Breast epithelium (tissue), 4 donors: ENCODE measurements at regions not wholly inside any gene's neighbourhood (a gene's known extent, or its start where the extent isn't known, plus 50 kb on each side); places are given as distances from the start of the nearest gene placed in this dataset.
A peak's percentile ranks its signal among the peaks of the same experiment; 100 is the strongest.

ENCODE experiments used
- DNase-seq, 2 donors: peaks; one replicate each; pipeline ENCODE4 v3.0.0-alpha.2; 2019; ENCODE audit warnings: low spot score in 2 of 2
- H3K27ac ChIP-seq, 2 donors: fragments of 200-600 bp; sonication (generic) in 1 of 2; one replicate each; pipeline ENCODE4 v1.5.1; 2016 to 2019; ENCODE audit warnings: mild to moderate bottlenecking in 1 of 2
- H3K27me3 ChIP-seq, 2 donors: fragments of 200-600 bp; sonication (generic) in 1 of 2; one replicate each; pipeline versions ENCODE4 v1.5.1 to v1.6.0; 2017 to 2019; ENCODE audit warnings: control low read depth in 1 of 2, mild to moderate bottlenecking in 1 of 2
- H3K36me3 ChIP-seq: fragments of 200-600 bp; one replicate; pipeline ENCODE4 v1.5.1; 2019
- H3K4me1 ChIP-seq, 2 donors: fragments of 200-600 bp; sonication (generic); one replicate each; pipeline ENCODE4 v1.5.1; 2016 to 2019; ENCODE audit warnings: control low read depth in 1 of 2
- H3K4me3 ChIP-seq, 3 donors: fragments of 200-600 bp; sonication (generic); 1 replicate in 2 of 3; 2 replicates in 1 of 3; pipeline ENCODE4 v1.5.1; 2016 to 2019; ENCODE audit warnings: mild to moderate bottlenecking in 3 of 3, moderate library complexity in 2 of 3
- H3K9me3 ChIP-seq, 2 donors: fragments of 200-600 bp; sonication (generic) in 1 of 2; one replicate each; pipeline ENCODE4 v1.5.1; 2016 to 2019; ENCODE audit warnings: control low read depth in 1 of 2
- CTCF ChIP-seq, 3 donors: fragments of 450-650 bp; IDR thresholded peaks; one replicate each; pipeline ENCODE4 v1.5.1; 2016 to 2017; ENCODE audit warnings: antibody characterized with exemption in 3 of 3, mild to moderate bottlenecking in 3 of 3, moderate library complexity in 3 of 3
- POLR2A ChIP-seq: fragments of 450-650 bp; IDR thresholded peaks from one replicate; pipeline ENCODE4 v1.6.1; 2016; ENCODE audit warnings: antibody characterized with exemption, mild to moderate bottlenecking, moderate library complexity
- POLR2AphosphoS5 ChIP-seq, 3 donors: sonication (generic); formaldehyde crosslinking; IDR thresholded peaks; one replicate each; pipeline ENCODE4 v1.6.1; 2017; ENCODE audit warnings: antibody characterized with exemption in 3 of 3
- intact Hi-C: fragments of 100-400 bp; cut with DNase I; formaldehyde crosslinking; loops from one replicate; pipeline ENCODE4 v1.15.1; 2023; ENCODE audit warnings: low total_unique reads

GRCh38 chr1:14017531-14017961, 317.6 kb downstream of the PRDM2 start:
- DNase-seq, result peak in 1 of 2 donors; percentile 68
- TF ChIP-seq POLR2A, result no peak
- no peak for TF ChIP-seq CTCF (IDR thresholded peaks at IDR 0.05)
- no peak for TF ChIP-seq POLR2AphosphoS5 (IDR thresholded peaks at IDR 0.05)
- H3K27ac ChIP-seq, result peak overlapping the region; percentile 52 to 63
- peaks cover 0 to 4% of the 10 kb centered on the region in 2 donors for H3K4me1 ChIP-seq
- H3K9me3 ChIP-seq, result no peaks in the 10 kb centered on the region
- intact Hi-C loops, result no loop called here
- H3K4me3 ChIP-seq, result no peak overlapping the region
- H3K36me3 ChIP-seq, result no peaks in the 10 kb centered on the region
- no peaks in the 10 kb centered on the region for H3K27me3 ChIP-seq

- Histone ChIP-seq H3K4me3 (no peak overlapping the region), H3K27me3 (no peaks in the 10 kb centered on the region), H3K9me3 (no peaks in the 10 kb centered on the region), H3K4me1 (peaks cover 0 to 4% of the 10 kb centered on the region in 2 donors), H3K27ac (no peak overlapping the region), H3K36me3 (no peaks in the 10 kb centered on the region)
- DNase-seq, result no peak
- TF ChIP-seq POLR2AphosphoS5 (IDR thresholded peaks at IDR 0.05) (no peak), CTCF (IDR thresholded peaks at IDR 0.05) (no peak), POLR2A (no peak)
- intact Hi-C loops, result no loop called here
Observed at GRCh38 chr1:14019461-14019860, 319.5 kb downstream of the PRDM2 start.

- intact Hi-C loops, result no loop called here
- peaks cover 0 to 4% of the 10 kb centered on the region in 2 donors for H3K4me1 ChIP-seq
- no peak overlapping the region for H3K27ac ChIP-seq
- TF ChIP-seq CTCF (IDR thresholded peaks at IDR 0.05) (no peak), POLR2A (no peak), POLR2AphosphoS5 (IDR thresholded peaks at IDR 0.05) (no peak)
- H3K4me3 ChIP-seq, result no peak overlapping the region
- H3K9me3 ChIP-seq, result no peaks in the 10 kb centered on the region
- no peaks in the 10 kb centered on the region for H3K27me3 ChIP-seq
- H3K36me3 ChIP-seq, result no peaks in the 10 kb centered on the region
- no peak for DNase-seq
Observed at GRCh38 chr1:14020006-14020405, 320.0 kb downstream of the PRDM2 start.

GRCh38 chr1:14027099-14027498, 327.1 kb downstream of the PRDM2 start:
- H3K36me3 ChIP-seq, result no peaks in the 10 kb centered on the region
- H3K27me3 ChIP-seq, result no peaks in the 10 kb centered on the region
- TF ChIP-seq POLR2A (no peak), POLR2AphosphoS5 (IDR thresholded peaks at IDR 0.05) (no peak), CTCF (IDR thresholded peaks at IDR 0.05) (no peak)
- H3K9me3 ChIP-seq, result no peaks in the 10 kb centered on the region
- intact Hi-C loops, result no loop called here
- no peak for DNase-seq
- H3K4me1 ChIP-seq, result no peaks in the 10 kb centered on the region
- no peak overlapping the region for H3K4me3 ChIP-seq
- no peak overlapping the region for H3K27ac ChIP-seq

- H3K27ac ChIP-seq, result no peak overlapping the region
- TF ChIP-seq CTCF (IDR thresholded peaks at IDR 0.05) (no peak), POLR2A (no peak), POLR2AphosphoS5 (IDR thresholded peaks at IDR 0.05) (no peak)
- H3K36me3 ChIP-seq, result no peaks in the 10 kb centered on the region
- intact Hi-C loops, result no loop called here
- H3K9me3 ChIP-seq, result no peaks in the 10 kb centered on the region
- no peak overlapping the region for H3K4me3 ChIP-seq
- no peak for DNase-seq
- no peaks in the 10 kb centered on the region for H3K27me3 ChIP-seq
- H3K4me1 ChIP-seq, result no peaks in the 10 kb centered on the region
Observed at GRCh38 chr1:14031461-14031860, 331.5 kb downstream of the PRDM2 start.
